SK-N-SH treated with all-trans-retinoic acid at 6 μM for 48 hours (cell line): ENCODE measurements at regions not wholly inside any gene's neighbourhood (a gene's known extent, or its start where the extent isn't known, plus 50 kb on each side); places are given as distances from the start of the nearest gene placed in this dataset.

ENCODE experiments used
- ATAC-seq: fragments of 200-7000 bp; cut with Tn5 transposase; 3 replicates; pipeline ENCODE4 v1.9.1; 2020; ENCODE audit warnings: mild to moderate bottlenecking, moderate library complexity
- BACH2 ChIP-seq: fragments of 250-450 bp; sonication (Bioruptor Pico); IDR thresholded peaks from 2 replicates; pipeline ENCODE4 v1.9.0; 2021; ENCODE audit warnings: mild to moderate bottlenecking, borderline replicate concordance
- CREB5 ChIP-seq: fragments of 250-450 bp; sonication (Bioruptor Pico); IDR thresholded peaks from 2 replicates; pipeline ENCODE4 v1.5.1; 2020; ENCODE audit warnings: low read depth, mild to moderate bottlenecking, moderate library complexity
- CSDC2 ChIP-seq: fragments of 250-450 bp; sonication (Bioruptor Pico); IDR thresholded peaks from 2 replicates; pipeline ENCODE4 v1.5.0; 2020; ENCODE audit warnings: mild to moderate bottlenecking, moderate library complexity
- CSRNP3 ChIP-seq: fragments of 250-450 bp; sonication (Bioruptor Pico); IDR thresholded peaks from 2 replicates; pipeline ENCODE4 v1.5.1; 2021; ENCODE audit warnings: mild to moderate bottlenecking, moderate library complexity
- GLIS3 ChIP-seq: fragments of 250-450 bp; sonication (Bioruptor Pico); IDR thresholded peaks from 2 replicates; pipeline ENCODE4 v1.5.0; 2020; ENCODE audit warnings: mild to moderate bottlenecking, moderate library complexity
- ISL1 ChIP-seq: fragments of 250-450 bp; sonication (Bioruptor Pico); IDR thresholded peaks from 2 replicates; pipeline ENCODE4 v2.1.2; 2022; ENCODE audit warnings: mild to moderate bottlenecking, moderate library complexity
- OSR1 ChIP-seq: fragments of 250-450 bp; sonication (Bioruptor Pico); IDR thresholded peaks from 2 replicates; pipeline ENCODE4 v1.8.0; 2022; ENCODE audit warnings: moderate library complexity, mild to moderate bottlenecking, inconsistent platforms
- PATZ1 ChIP-seq: fragments of 250-450 bp; sonication (Bioruptor Pico); IDR thresholded peaks from 2 replicates; pipeline ENCODE4 v1.8.0; 2020; ENCODE audit warnings: mild to moderate bottlenecking, moderate library complexity, borderline replicate concordance
- POU6F1 ChIP-seq: fragments of 250-450 bp; sonication (Bioruptor Pico); IDR thresholded peaks from 2 replicates; pipeline ENCODE4 v1.8.0; 2021; ENCODE audit warnings: low read depth, mild to moderate bottlenecking, moderate library complexity, borderline replicate concordance
- PPARA ChIP-seq: fragments of 250-450 bp; sonication (Bioruptor Pico); IDR thresholded peaks from 2 replicates; pipeline ENCODE4 v1.5.0; 2020; ENCODE audit warnings: mild to moderate bottlenecking, borderline replicate concordance
- RARB ChIP-seq: fragments of 250-450 bp; sonication (Bioruptor Pico); IDR thresholded peaks from 2 replicates; pipeline ENCODE4 v1.8.0; 2021; ENCODE audit warnings: mild to moderate bottlenecking, moderate library complexity
- SNAI2 ChIP-seq: fragments of 250-450 bp; sonication (Bioruptor Pico); IDR thresholded peaks from 2 replicates; pipeline ENCODE4 v1.5.0; 2020; ENCODE audit warnings: mild to moderate bottlenecking, moderate library complexity
- TCF4 ChIP-seq: fragments of 250-450 bp; sonication (Bioruptor Pico); IDR thresholded peaks from 2 replicates; pipeline ENCODE4 v1.8.0; 2021; ENCODE audit warnings: mild to moderate bottlenecking, moderate library complexity, borderline replicate concordance
- TOX ChIP-seq: fragments of 250-450 bp; sonication (Bioruptor Pico); IDR thresholded peaks from 2 replicates; pipeline ENCODE4 v1.8.0; 2021; ENCODE audit warnings: mild to moderate bottlenecking, moderate library complexity, borderline replicate concordance
- TSHZ2 ChIP-seq: fragments of 250-450 bp; sonication (Bioruptor Pico); IDR thresholded peaks from 2 replicates; pipeline ENCODE4 v1.5.0; 2020; ENCODE audit warnings: mild to moderate bottlenecking, moderate library complexity
- ZFP3 ChIP-seq: fragments of 250-450 bp; sonication (Bioruptor Pico); IDR thresholded peaks from 2 replicates; pipeline ENCODE4 v1.5.0; 2020; ENCODE audit warnings: mild to moderate bottlenecking, moderate library complexity
- ZNF565 ChIP-seq: fragments of 450-650 bp; formaldehyde crosslinking; conservative IDR thresholded peaks from 2 replicates; pipeline ENCODE4 v1.5.0; 2020; ENCODE audit warnings: low read depth, mild to moderate bottlenecking, moderate library complexity
- ZNF70 ChIP-seq: fragments of 450-650 bp; formaldehyde crosslinking; IDR thresholded peaks from 2 replicates; pipeline ENCODE4 v1.5.0; 2020; ENCODE audit warnings: mild to moderate bottlenecking, moderate library complexity
- ZNF8 ChIP-seq: fragments of 450-650 bp; formaldehyde crosslinking; IDR thresholded peaks from 2 replicates; pipeline ENCODE4 v1.5.0; 2020; ENCODE audit warnings: mild to moderate bottlenecking, moderate library complexity

GRCh38 chr5:57549566-57549965 is 67.0 kb upstream of the ACTBL2 start:
- ATAC-seq, result no peak
- TF ChIP-seq SNAI2 (CRISPR knock-in tag) (no peak), TSHZ2 (CRISPR knock-in tag) (no peak), ISL1 (CRISPR knock-in tag) (no peak), OSR1 (CRISPR knock-in tag) (no peak), CREB5 (CRISPR knock-in tag) (no peak), RARB (no peak), ZNF70 (no peak), BACH2 (no peak), ZFP3 (CRISPR knock-in tag) (no peak), CSRNP3 (CRISPR knock-in tag) (no peak)

GRCh38 chr5:57540823-57541222 is 58.2 kb upstream of the ACTBL2 start:
- TF ChIP-seq CREB5 (CRISPR knock-in tag) (no peak), ZNF8 (CRISPR knock-in tag) (no peak), POU6F1 (no peak), ZNF70 (no peak), PATZ1 (CRISPR knock-in tag) (no peak), ISL1 (CRISPR knock-in tag) (no peak), BACH2 (no peak), ZFP3 (CRISPR knock-in tag) (no peak), CSDC2 (CRISPR knock-in tag) (no peak), RARB (no peak)
- ATAC-seq, result no peak

GRCh38 chr5:57539281-57539701 is 56.7 kb upstream of the ACTBL2 start:
- peak; percentile 51 for ATAC-seq
- TF ChIP-seq TCF4 (no peak), PPARA (CRISPR knock-in tag) (no peak), POU6F1 (no peak), CSDC2 (CRISPR knock-in tag) (no peak), ZFP3 (CRISPR knock-in tag) (no peak), BACH2 (no peak), ZNF70 (no peak), CREB5 (CRISPR knock-in tag) (no peak), GLIS3 (CRISPR knock-in tag) (no peak), SNAI2 (CRISPR knock-in tag) (no peak), PATZ1 (CRISPR knock-in tag) (no peak), CSRNP3 (CRISPR knock-in tag) (no peak), ZNF565 (no peak), ISL1 (CRISPR knock-in tag) (no peak), TOX (CRISPR knock-in tag) (no peak)
